ENCODE measurements at regions not wholly inside any gene's neighbourhood (a gene's known extent, or its start where the extent isn't known, plus 50 kb on each side); places are given as distances from the start of the nearest gene placed in this dataset.
"Not testable (repeated sequence)": the region's sequence is repeated elsewhere in the genome, so short reads cannot be mapped to it uniquely, and the experiment has no call there.

DNA sequence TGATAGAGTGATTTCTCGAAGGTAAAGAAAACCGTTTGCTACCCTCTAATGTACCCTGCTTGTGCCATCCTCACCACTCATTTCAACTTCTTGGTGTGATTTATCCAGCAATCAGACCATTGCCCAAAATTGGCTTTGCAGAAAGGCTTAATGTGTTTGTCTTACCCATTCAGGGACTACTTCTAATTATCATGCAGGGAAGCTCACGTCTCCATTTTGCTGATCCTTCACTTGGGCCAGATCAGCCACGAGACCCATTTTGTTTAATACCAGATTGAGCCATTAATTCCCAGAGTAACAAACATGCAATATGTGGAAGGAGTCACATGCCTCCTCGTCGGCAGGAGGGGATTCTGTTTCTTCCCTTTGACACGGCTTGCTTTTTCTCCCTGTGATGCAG, 51.1 kb upstream of the CRY1 start:
- no peak for DNase-seq (ENCODE audit: low read depth in 3 of 3)

DNA sequence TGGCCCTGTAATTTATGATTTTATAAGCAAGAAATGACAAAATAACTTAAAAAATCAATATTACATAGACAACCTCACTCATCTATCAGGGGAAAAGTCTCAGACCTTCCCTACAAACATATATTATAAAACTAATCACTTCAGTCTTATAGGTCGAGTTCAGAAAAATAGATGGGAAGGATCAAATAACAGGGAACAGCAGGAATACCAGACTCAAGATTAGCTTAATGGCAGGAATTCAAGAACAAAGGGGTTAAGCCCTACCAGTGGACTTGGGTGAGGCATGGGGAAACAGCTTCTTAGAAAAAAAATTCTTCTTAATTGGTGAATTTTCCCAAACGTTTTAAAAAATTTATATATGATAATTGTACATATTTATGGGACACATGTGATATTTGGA, 51.6 kb upstream of the CRY1 start:
- no peak for DNase-seq (ENCODE audit: low read depth in 3 of 3)

DNA sequence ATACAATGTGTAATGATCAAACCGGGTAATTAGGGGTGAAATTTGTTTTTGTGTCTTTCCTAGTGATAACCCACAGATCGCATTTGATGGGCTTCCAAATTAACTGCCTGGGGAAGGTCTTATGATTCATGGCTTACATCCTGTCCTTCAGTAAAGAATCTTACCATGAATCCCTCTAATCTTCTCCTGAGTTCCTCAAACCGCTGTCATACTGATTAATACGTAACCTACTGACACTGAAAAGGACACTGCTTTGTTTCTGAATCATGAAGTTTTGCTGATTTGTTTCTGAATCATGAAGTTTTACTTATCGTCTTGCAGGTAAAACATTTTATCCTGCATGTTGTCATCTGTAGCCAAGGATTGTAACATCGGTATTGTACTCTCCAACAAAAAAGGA, 52.0 kb upstream of the CRY1 start:
- DNase-seq (ENCODE audit: low read depth in 3 of 3) = no peak

DNA sequence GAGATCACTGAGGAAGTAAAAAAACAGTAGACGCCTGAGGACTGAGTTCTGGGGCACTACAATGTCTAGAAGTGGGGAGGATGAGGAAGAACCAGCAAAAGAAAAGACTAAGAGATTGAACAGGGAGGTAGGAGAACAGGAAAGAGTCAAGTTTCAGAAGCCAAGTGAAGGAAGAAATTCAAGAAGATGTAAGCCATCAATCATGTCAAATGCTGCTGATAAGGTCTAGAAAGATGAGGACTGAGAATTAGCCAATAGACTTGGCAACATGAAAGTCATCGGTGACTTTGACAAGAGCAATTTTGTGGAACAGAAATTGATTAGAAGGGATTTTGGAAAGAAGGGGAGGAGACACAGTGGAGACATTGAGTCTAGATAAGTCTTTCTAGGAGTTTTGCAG, 54.8 kb upstream of the CRY1 start:
- no peak for DNase-seq (ENCODE audit: low read depth in 3 of 3)

DNA sequence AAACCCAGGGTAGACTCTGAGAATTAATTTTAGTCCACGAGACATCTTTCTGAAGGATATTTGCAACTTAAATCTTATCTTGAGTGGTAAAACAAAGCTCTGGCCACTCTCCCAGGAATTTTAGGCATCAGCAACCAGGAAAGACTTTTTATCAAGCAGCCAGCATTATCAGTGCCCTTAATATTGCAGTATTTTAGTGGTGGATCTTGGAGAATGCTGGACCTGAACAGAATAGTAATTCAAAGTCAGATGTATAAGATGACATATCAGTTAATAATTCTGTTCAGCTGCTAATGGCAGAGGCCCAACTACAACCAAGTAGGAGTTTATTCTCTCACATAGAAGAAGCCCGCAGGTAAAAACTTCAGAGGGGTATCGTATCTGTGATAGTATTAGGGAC, 59.0 kb upstream of the CRY1 start:
- no peak for DNase-seq (ENCODE audit: low read depth in 3 of 3)

DNA sequence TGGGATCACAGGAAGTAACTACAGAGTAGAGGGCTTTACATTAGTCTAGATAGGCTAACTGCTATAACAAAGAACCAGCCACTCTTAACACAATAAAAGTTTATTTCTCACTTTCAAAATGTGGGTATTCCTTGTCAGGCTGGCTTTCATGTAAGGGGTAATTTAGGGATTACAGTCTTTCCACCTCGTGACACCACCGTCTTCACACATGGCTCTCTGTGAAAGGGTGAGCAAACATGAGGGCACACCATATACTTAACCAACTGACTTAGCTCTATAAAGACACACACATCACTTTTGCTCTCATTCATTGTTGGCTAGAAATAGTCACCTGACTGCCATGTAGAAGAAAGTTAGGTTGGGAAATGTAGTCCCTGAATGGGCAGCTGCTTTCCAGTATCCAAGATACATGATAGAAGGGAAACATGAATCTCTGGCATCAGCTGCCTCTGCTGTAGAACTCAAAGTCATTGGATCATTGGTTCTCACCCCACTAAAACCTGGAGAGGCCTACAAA, 66.1 kb upstream of the CRY1 start:
- no peak for DNase-seq (ENCODE audit: low read depth in 3 of 3)

DNA sequence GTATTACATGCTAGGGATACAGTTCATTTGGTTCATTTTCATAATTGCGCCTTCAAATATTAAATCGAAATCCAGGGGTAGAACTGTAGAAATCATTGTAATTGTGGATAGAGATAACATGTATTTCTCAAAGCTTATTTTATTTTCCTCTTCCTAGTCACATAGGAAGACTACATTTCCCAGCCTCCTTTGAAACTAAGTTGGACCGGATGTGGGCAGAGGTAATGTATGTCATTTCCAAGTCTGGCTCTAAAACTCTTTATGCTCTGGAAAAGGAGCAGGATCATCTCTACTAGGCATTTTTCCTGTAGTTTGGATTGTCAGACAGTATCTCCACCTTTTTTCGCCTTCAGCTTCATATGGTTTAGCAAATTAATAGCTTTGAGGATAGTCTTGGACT, 70.1 kb upstream of the CRY1 start:
- no peak for DNase-seq (ENCODE audit: low read depth in 3 of 3)

DNA sequence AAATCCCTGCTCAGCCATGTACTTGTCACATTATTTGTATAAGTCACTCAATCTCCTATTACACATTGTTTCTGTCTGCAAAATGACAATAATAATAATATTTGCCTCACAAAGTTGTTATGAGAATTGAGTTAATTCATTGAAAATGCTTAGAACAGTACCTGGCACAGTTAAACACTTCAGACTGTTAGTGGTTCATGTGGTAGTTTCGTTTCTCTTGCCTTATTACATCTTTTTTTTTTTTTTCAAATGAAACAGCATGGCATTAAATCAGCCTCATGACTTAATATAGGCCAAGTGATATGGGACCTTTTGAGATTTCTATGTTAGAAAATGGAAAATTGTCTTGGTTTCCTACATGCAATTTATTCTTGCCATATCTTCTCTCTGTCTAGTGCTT, 71.0 kb upstream of the CRY1 start:
- DNase-seq (ENCODE audit: low read depth in 3 of 3) = no peak

DNA sequence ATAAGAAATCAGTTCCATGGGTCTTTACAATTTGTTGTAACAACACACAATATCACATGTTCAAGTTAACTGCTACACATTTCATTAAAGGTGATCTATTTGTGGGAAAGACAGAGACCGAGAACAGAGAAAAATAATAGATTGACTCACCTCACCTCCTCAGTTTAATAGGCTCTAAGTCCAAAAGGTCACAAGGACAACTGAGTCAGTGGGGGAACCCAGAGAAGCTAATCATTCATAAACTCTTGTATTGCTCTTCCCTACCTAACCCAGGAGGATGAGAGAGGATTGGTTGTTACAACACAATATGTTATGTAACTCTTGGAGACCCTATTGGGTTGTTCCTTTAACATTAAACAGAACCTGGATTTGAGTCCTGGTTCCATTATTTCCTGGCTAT, 72.2 kb upstream of the CRY1 start:
- DNase-seq (ENCODE audit: low read depth in 3 of 3) = no peak

DNA sequence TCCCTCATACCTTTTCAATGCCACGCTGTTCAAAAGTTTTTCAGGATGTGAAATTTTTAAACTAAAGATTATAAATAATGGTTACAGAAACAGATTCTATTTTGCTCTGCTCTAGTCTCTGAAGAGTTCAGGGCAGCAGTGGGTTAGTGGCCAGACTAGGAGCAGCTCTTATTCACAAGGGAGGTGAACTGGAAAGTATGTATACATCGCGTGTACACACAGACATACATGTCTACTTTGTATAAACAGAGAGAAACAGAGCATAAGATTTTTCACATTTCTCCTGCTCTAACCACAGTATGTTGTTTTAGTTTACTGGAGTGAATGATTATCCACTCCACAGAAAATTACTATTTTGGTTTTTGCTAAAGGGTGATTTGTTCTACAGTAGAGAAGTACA, 74.4 kb upstream of the CRY1 start:
- no peak for DNase-seq (ENCODE audit: low read depth in 3 of 3)

DNA sequence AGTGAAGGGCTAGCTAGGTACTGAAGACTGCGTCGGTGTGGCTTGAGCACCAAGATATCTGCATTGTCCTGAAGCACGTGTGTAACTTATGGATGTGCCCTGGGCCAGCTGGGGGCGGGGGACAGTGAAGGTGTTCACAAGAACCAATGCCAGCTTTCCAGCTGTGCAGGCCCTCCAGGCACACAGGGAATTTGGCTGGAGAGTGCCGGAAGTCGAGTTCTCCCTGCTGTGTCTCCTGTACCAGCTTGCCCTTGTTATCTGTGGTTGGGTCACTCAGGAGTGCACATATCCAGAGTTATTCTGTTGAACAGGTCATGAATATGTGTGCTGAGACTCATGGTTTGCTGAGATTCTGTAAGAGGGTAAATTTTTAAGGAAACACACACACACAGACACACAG, 75.9 kb upstream of the CRY1 start:
- DNase-seq (ENCODE audit: low read depth in 3 of 3) = no peak

DNA sequence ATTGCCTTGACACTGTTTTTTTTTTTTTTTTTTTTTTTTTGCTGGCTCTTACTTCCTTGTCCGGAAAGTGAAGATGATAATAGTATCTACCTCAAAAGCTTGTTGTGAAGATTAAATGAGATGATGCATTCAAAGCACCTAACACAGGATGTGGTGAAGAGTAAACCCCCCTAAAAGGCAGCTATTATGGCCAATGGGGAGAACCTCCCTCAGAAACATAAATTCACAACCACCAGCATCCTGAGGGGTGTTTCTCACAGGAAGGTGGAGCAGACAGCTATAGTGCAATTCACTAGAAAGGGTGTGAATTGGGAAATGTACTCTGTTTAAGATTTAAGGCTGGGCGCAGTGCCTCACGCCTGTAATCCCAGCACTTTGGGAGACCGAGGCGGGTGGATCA, 85.4 kb upstream of the CRY1 start:
- no peak for DNase-seq (ENCODE audit: low read depth in 3 of 3)

DNA sequence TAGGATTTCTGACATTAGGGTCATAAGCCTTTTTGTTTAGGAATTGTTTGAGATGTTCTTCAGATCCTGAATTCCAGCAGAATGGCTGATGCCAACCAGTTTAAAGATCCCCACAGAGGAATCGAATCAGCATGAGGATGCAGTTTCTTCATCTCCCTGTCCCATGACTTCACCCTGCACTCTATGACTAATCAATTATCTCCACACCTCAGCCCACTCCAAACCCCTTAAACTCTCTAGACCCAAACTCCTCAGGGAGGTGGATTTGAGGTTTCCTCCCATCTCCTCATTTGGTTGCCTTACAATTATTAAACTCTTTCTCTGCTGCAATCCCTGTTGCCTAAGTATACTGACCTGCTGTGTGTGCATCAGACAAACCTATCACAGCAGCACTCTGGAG, 86.5 kb upstream of the CRY1 start:
- DNase-seq (ENCODE audit: low read depth in 3 of 3) = no peak

DNA sequence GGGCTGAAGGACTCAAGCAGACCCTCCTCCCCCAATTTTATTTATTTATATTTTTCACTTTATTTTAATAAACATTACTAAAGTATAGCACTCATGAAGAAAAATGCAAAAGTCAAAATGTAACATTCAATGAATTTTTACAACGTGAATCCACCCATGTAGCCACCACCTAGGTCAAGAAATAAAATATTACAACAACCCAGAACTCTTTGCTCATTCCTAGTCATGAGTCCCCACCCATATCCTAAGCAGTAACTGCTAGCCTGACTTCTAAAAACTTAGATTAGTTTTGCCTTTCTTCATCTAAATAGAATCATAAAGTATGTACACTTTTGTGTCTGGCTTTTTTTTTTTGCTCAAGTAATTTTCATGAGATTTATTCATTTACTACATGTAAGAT, 86.9 kb upstream of the CRY1 start:
- no peak for DNase-seq (ENCODE audit: low read depth in 3 of 3)

DNA sequence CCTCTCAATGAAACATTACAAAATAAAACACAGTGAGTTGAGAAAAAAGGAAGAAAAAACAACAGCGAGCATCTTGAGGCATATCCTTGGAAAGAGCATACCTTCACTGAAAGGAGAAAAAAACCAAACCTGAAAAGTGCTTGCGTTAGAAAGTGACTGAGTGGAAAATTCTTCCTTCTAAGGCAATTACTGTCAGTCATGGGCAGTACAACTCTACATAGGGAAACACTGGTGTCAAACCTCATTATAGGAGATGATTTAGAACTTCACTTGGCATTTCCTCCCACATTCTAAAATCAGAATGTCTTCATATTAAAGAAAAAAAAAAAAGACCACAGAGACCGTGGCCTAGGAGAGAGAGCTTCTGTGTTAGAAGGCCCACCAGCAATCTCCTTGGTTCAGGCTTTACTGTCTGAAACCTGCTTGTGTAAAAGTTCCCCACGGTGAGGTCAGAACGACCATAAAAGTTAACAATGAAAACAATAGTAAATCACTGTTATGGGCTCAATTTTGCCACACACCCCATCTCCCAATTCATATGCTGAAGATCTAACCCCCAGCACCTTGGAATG, 91.1 kb upstream of the CRY1 start:
- DNase-seq (ENCODE audit: low read depth in 3 of 3) = no peak

DNA sequence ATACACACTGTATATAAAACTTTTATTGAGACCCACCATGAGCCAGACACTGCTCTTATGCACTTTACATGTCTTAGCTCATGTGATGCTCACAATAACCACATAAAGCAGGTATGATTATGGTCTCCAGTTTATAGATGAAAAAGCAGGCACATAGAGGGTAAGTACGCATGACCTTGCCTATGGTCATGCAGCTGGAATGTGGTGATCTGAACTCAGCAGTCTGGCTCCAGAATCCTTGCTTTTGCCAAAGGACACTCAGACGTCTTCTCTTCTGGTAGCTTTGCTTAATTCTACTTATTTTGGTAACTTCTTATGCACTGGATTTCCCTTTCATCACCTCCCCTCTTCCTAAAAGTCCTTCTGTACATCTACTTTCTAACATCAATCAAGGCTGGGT, 103.3 kb upstream of the CRY1 start:
- DNase-seq (ENCODE audit: low read depth in 3 of 3) = no peak

DNA sequence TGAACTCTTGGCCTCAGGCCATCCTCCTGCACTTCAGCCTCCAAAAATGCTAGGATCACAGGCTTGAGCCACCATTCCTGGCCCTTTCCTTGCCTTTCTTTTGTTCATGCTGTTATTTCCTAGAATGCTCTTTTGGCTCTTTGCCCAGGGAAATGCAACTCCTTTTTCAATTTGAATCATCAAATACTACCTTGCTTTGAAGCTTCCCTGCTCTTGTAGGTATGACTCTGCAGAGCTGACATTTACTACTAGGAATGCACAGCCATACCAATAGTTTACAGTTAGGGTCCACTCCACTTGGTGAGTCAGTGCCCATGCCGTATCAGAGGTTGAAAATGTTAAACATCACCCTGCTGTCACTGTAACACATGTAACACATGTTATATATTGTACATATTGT, 107.0 kb upstream of the CRY1 start:
- DNase-seq (ENCODE audit: low read depth in 3 of 3) = no peak

DNA sequence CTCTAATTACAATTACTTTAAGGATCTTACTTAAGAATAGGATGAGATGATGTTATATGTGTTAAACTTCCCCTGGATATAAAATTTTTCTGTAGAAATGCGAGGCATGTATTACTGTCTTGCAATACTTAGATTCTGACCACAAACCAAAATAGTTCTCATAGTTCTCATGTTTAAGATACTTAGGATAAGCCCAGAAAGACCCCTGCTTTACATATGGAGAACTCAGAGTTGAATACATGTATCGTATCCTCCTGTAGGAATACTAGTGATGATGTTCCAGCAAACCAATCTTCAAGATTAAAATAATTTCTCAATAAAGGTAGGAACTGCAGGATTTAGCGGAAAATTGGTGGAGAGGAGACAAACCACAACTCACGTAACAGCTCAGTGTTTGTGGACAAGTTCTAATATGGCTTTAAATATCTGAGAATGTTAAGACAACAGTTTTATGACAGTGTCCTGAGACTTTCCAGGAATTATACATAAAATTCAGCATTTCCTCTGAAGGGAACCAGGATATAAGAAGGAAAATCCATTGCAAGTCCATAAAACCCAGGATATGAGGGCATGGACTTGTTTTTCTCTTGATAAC, 114.7 kb upstream of the CRY1 start:
- DNase-seq (ENCODE audit: low read depth in 3 of 3) = no peak

DNA sequence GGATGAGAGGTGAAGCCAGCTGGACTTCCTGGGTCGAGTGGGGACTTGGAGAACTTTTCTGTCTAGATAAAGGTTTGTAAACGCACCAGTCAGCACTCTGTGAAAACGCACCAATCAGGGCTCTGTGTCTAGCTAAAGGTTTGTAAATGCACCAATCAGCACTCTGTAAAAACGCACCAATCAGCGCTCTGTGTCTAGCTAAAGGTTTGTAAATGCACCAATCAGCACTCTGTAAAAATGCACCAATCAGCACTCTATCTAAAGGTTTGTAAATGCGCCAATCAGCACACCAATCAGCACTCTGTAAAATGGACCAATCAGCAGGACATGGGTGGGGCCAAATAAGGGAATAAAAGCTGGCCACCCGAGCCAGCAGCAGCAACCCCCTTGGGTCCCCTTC, 116.4 kb upstream of the CRY1 start:
- not testable (repeated sequence) for DNase-seq (ENCODE audit: low read depth in 3 of 3)

DNA sequence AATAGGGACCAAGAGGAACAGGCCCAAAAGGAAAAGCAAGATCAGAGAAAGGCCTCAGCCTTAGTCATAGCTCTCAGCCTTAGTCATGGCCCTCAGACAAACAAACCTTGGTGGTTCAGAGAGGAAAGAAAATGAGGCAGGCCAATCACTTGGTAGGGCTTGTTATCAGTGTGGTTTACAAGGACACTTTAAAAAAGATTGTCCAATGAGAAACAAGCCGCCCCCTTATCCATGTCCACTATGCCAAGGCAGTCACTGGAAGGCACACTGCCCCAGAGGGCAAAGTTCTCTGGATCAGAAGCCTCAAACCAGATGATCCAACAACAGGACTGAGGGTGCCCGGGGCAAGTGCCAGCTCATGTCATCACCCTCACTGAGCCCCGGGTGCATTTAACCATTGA, 121.0 kb upstream of the CRY1 start:
- peak in 2 of 3 donors; percentile 2 to 15 for DNase-seq (ENCODE audit: low read depth in 3 of 3)

DNA sequence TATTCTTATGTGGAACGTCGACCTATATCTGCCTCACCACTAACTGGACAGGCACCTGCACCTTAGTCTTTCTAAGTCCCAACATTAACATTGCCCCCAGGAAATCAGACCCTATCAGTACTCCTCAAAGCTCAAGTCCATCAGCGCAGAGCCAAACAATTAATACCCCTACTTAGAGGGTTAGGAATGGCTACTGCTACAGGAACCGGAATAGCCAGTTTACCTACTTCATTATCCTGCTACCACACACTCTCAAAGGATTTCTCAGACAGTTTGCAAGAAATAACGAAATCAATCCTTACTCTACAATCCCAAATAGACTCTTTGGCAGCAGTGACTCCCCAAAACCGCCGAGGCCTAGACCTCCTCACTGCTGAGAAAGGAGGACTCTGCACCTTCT, 123.1 kb upstream of the CRY1 start:
- not testable (repeated sequence) for DNase-seq (ENCODE audit: low read depth in 3 of 3)

DNA sequence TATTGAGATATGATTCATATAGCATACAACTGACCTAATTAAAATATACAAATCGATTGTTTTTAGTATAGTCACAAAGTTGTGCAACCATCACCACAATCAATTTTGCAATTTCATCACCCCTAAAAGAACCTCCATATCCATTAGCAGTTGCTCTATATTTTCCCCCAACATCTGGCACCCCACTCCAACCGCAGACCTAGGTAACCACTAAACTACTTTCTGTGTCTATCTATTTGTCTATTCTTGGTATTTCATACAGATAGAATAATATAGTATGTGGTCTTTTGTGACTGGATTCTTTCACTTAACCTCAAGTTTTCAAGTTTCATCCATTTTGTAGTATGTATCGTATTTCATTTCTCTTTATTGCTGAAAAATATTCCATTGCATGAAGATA, 126.0 kb upstream of the CRY1 start:
- DNase-seq (ENCODE audit: low read depth in 3 of 3) = no peak

DNA sequence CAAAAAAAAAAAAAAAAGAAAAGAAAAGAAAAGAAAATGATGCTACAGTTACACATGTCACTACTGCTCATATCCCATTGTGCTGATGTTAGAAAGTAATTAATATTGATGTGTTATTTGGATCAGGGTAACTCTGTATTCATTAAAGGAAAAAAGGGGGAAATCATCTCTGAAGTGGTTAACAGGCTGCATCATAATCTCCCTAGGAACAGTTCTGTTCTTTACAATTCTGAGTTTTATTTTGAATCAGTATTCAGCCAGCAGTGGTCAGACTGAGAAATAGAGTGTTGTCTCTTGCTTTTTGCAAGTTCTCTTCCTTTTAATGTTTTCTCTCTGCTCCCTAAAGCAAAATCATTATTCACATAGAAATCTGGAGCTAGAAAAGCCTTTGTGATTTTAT, 128.6 kb upstream of the CRY1 start:
- DNase-seq (ENCODE audit: low read depth in 3 of 3) = no peak

DNA sequence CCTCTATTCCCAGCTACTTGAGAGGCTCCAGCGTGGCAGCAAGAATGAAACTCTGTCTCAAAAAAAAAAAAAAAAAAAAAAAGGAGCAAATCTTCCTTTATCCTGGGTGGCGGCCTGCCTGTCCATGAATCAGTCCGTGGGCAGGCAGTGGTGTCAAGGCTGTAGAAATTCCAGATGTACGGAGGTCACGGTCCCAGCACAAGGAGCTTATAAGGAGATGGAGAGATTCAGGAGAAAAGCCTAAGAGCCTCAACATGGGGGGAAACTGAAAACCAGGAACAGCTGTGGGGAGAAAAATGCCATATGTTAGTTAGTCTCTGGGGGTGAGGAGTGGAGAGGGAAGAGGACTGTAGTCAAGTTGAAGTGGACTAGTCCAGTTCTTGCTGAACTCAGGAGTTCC, 130.5 kb upstream of the CRY1 start:
- DNase-seq (ENCODE audit: low read depth in 3 of 3) = no peak

Data from stimulated activated CD4-positive, alpha-beta T cell treated with anti-CD3 and anti-CD28 coated beads, TNF-alpha, amount 100 ng/mL, for 48 hours (primary cell).